ENCODE measurements at regions not wholly inside any gene's neighbourhood (a gene's known extent, or its start where the extent isn't known, plus 50 kb on each side); places are given as distances from the start of the nearest gene placed in this dataset.

GRCh38 chr2:113809076-113809736 lies 52.8 kb upstream of the SLC35F5 start:
- no peak for DNase-seq
- Mint-ChIP-seq H3K4me1 (ENCODE audit: low read depth) (peaks cover 55% of the 10 kb centered on the region), H3K27ac (no peak overlapping the region), H3K36me3 (ENCODE audit: low read depth) (no peaks in the 10 kb centered on the region), H3K9me3 (no peaks in the 10 kb centered on the region), H3K4me3 (no peak overlapping the region), H3K27me3 (ENCODE audit: insufficient read depth) (no peaks in the 10 kb centered on the region)
- TF ChIP-seq, protein P1, sequence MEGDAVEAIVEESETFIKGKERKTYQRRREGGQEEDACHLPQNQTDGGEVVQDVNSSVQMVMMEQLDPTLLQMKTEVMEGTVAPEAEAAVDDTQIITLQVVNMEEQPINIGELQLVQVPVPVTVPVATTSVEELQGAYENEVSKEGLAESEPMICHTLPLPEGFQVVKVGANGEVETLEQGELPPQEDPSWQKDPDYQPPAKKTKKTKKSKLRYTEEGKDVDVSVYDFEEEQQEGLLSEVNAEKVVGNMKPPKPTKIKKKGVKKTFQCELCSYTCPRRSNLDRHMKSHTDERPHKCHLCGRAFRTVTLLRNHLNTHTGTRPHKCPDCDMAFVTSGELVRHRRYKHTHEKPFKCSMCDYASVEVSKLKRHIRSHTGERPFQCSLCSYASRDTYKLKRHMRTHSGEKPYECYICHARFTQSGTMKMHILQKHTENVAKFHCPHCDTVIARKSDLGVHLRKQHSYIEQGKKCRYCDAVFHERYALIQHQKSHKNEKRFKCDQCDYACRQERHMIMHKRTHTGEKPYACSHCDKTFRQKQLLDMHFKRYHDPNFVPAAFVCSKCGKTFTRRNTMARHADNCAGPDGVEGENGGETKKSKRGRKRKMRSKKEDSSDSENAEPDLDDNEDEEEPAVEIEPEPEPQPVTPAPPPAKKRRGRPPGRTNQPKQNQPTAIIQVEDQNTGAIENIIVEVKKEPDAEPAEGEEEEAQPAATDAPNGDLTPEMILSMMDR (IDR thresholded peaks at IDR 0.05): no peak

DNA sequence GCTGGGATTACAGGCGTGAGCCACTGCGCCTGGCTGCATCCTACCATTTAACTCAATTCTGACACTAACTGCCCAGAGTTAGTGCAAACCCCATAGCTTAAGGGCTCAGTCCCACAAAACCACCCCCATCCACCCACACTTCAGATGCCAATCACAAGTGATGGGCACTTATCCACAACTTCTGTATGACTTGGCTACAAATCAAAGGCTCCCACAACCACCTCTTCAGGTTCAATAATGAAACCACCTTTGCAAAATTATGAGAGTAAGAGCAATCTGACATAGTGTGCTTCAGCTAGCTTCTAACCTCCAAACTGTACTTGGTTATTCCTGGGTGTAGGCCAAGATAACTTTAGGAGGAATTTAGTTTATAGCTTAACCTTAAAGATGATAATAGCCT lies 51.3 kb upstream of the SLC35F5 start:
- TF ChIP-seq, protein P1 (IDR thresholded peaks at IDR 0.05): no peak
- Mint-ChIP-seq H3K9me3 (no peaks in the 10 kb centered on the region), H3K27ac (peak overlapping the region; percentile 61), H3K36me3 (ENCODE audit: low read depth) (no peaks in the 10 kb centered on the region), H3K4me1 (ENCODE audit: low read depth) (peaks cover 64% of the 10 kb centered on the region), H3K4me3 (peak overlapping the region; percentile 36; the same call in 1 of the 2 replicates), H3K27me3 (ENCODE audit: insufficient read depth) (no peaks in the 10 kb centered on the region)
- DNase-seq: no peak

- Mint-ChIP-seq H3K9me3 (no peaks in the 10 kb centered on the region), H3K4me1 (ENCODE audit: low read depth) (peaks cover 50% of the 10 kb centered on the region)
- peak; percentile 64 for DNase-seq
Observed at GRCh38 chr2:113806217-113806913, 49.9 kb upstream of the SLC35F5 start.

More at GRCh38 chr2:113806217-113806913, 49.9 kb upstream of the SLC35F5 start:
- H3K4me3 Mint-ChIP-seq: peak overlapping the region; percentile 55
- H3K27me3 Mint-ChIP-seq (ENCODE audit: insufficient read depth): no peaks in the 10 kb centered on the region
- no peaks in the 10 kb centered on the region for H3K36me3 Mint-ChIP-seq (ENCODE audit: low read depth)
- H3K27ac Mint-ChIP-seq: peak overlapping the region; percentile 62
- TF ChIP-seq, protein P1 (IDR thresholded peaks at IDR 0.05): no peak
